A549 (cell line): ENCODE measurements at regions not wholly inside any gene's neighbourhood (a gene's known extent, or its start where the extent isn't known, plus 50 kb on each side); places are given as distances from the start of the nearest gene placed in this dataset.

ENCODE experiments used
- ATAC-seq, 2 experiments: fragments of 200-7000 bp in 1 of 2; fragments of >200 bp in 1 of 2; cut with Nextera tagmentation in 1 of 2; cut with Tn5 transposase in 1 of 2; 3 replicates each; pipeline versions ENCODE4 v1.8.0 to v1.9.1; 2018 to 2020; ENCODE audit warnings: mild to moderate bottlenecking in 1 of 2, moderate library complexity in 1 of 2
- CTCF ChIA-PET: fragments of 300-600 bp; sonication (Branson Sonifier 250); formaldehyde crosslinking; extraction: SDS; loops from one replicate; lab custom pipeline; 2021; ENCODE audit warnings: antibody characterized with exemption, inconsistent platforms; lab: Yijun Ruan, JAX
- POLR2A ChIA-PET: fragments of 350-600 bp; formaldehyde crosslinking; extraction: SDS; loops from one replicate; lab custom pipeline; 2021; ENCODE audit warnings: antibody characterized with exemption, inconsistent platforms; lab: Yijun Ruan, JAX
- DNase-seq, 2 experiments: peaks; one replicate each; pipeline versions ENCODE4 v3.0.0 to v3.0.0-alpha.2; 2011 to 2016; ENCODE audit warnings: low read depth in 1 of 2, low spot score in 1 of 2
- FAIRE-seq: peaks from 2 replicates; lab custom pipeline; 2011; peaks lifted over from hg19 to GRCh38; lab: Jason Lieb, UNC
- H3K27ac ChIP-seq, 2 experiments: fragments of >200 bp; sonication (Bioruptor Twin); formaldehyde crosslinking; 3 replicates each; pipeline ENCODE4 v1.5.1; 2016 to 2017
- H3K4me1 ChIP-seq: fragments of >200 bp; sonication (Bioruptor Twin); formaldehyde crosslinking; 3 replicates; pipeline ENCODE4 v1.6.1; 2016
- H3K4me2 ChIP-seq: fragments of >200 bp; sonication (Bioruptor Twin); formaldehyde crosslinking; 3 replicates; pipeline ENCODE4 v1.6.1; 2016
- H3K4me3 ChIP-seq: fragments of >200 bp; sonication (Bioruptor Twin); formaldehyde crosslinking; 3 replicates; pipeline ENCODE4 v1.5.1; 2016
- H3K9me3 ChIP-seq: fragments of >200 bp; sonication (Bioruptor Twin); formaldehyde crosslinking; 3 replicates; pipeline ENCODE4 v1.6.1; 2016
- BHLHE40 ChIP-seq: IDR thresholded peaks from 2 replicates; pipeline ENCODE4 v1.6.1; 2012; ENCODE audit warnings: low read depth, low read length, inconsistent platforms
- CBX2 ChIP-seq: fragments of 200-600 bp; sonication (generic); IDR thresholded peaks from 2 replicates; pipeline ENCODE4 v1.6.1; 2016; ENCODE audit warnings: low read depth, mild to moderate bottlenecking, borderline replicate concordance
- EHF ChIP-seq: fragments of 250-450 bp; sonication (Bioruptor Pico); IDR thresholded peaks from 2 replicates; pipeline ENCODE4 v1.5.0; 2020; ENCODE audit warnings: mild to moderate bottlenecking
- GATA3 ChIP-seq: IDR thresholded peaks from 2 replicates; pipeline ENCODE4 v1.6.1; 2012; ENCODE audit warnings: borderline replicate concordance
- KDM5A ChIP-seq: fragments of 200-600 bp; sonication (generic); IDR thresholded peaks from 2 replicates; pipeline ENCODE4 v1.6.1; 2016; ENCODE audit warnings: antibody characterized with exemption, mild to moderate bottlenecking
- NFE2L2 ChIP-seq: fragments of 150-350 bp; conservative IDR thresholded peaks from 2 replicates; pipeline ENCODE4 v1.6.1; 2014; ENCODE audit warnings: low read length
- NPAS2 ChIP-seq: fragments of 250-450 bp; sonication (Bioruptor Pico); IDR thresholded peaks from 2 replicates; pipeline ENCODE4 v1.8.0; 2022; ENCODE audit warnings: mild to moderate bottlenecking, moderate library complexity, borderline replicate concordance
- SMC3 ChIP-seq: fragments of >200 bp; sonication (Bioruptor Twin); formaldehyde crosslinking; IDR thresholded peaks from 3 replicates; pipeline ENCODE4 v1.6.1; 2018; ENCODE audit warnings: inconsistent platforms
- SREBF2 ChIP-seq: fragments of 450-650 bp; IDR thresholded peaks from 2 replicates; pipeline ENCODE4 v1.6.1; 2014; ENCODE audit warnings: mild to moderate bottlenecking, moderate library complexity
- WGBS: methylation state at CpG from one replicate; pipeline ENCODE4 v1.1.6; 2017; ENCODE audit errors: missing lambda C conversion rate; 5-methylcytosine and 5-hydroxymethylcytosine counted together
- TF ChIP-seq, protein P1 (sequence below): fragments of >200 bp; sonication (Bioruptor Twin); formaldehyde crosslinking; IDR thresholded peaks from 3 replicates; pipeline ENCODE4 v1.5.1; 2016
- TF ChIP-seq, protein P2 (sequence below): IDR thresholded peaks from 2 replicates; pipeline ENCODE4 v1.6.1; 2012
- TF ChIP-seq, protein P3 (sequence below): fragments of 450-650 bp; IDR thresholded peaks from 2 replicates; pipeline ENCODE4 v1.6.1; 2014; ENCODE audit warnings: antibody characterized with exemption
- TF ChIP-seq, protein P4 (sequence below): IDR thresholded peaks from 2 replicates; pipeline ENCODE4 v1.6.1; 2012; ENCODE audit warnings: low read depth, borderline replicate concordance
- TF ChIP-seq, protein P5 (sequence below): fragments of >200 bp; sonication (Bioruptor Twin); formaldehyde crosslinking; IDR thresholded peaks from 2 replicates; pipeline ENCODE4 v1.6.1; 2016

DNA sequence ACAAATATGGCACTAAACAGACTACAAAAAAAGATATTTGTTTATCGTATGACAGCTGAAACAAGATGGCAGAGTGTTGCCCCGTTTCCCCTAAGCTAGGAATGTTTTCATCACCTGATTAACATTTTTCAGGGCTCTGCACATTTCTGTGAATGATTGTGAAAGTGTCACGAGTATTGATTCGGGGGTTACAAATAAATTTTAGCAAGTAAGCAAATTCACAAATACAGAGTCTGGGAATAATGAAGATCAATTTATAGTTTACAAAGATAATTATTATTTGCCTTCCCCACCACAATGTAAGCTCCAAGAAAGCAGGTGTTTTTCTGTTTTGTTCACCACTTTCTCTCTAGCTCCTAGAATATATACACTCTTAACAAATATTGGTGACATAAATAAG lies 361.2 kb upstream of the ERCC4 start (continued):
- no peak for TF ChIP-seq NPAS2
- no peak for TF ChIP-seq SREBF2
- TF ChIP-seq NFE2L2, result no peak

DNA sequence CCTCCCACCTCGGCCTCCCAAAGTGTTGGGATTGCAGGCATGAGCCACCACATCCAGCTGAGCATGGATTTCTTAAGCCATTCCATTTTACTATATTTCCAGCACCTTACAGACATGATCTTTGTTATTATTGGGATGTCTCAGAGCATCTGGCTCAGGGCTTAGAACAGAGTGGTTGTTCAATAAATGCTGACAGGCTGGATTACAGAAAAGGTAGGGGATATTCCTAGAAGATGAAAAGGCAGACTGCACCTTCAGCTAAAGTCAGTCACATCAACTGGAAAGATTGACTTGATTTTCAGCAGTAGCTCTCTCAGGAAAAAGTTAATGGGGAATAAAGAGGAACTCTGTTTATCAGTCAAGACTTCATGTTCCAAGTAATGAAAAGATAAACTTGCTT lies 360.3 kb upstream of the ERCC4 start:
- POLR2A ChIA-PET, result no interaction called here
- WGBS, result 0% methylated on average over 1 of the region's 1 CpG
- Histone ChIP-seq H3K4me2 (no peak overlapping the region), H3K9me3 (no peaks in the 10 kb centered on the region), H3K27ac (no peak overlapping the region), H3K4me1 (no peaks in the 10 kb centered on the region), H3K4me3 (no peak overlapping the region)
- DNase-seq (no peak), FAIRE-seq (no peak), ATAC-seq (no peak)
- CTCF ChIA-PET, result interaction anchor here (0.9 to 1.5 kb wide), 2 partner anchors 12 to 42 kb away, joined by 3 read pairs; no protein-coding TSS in a partner anchor
- TF ChIP-seq CBX2 (no peak), SMC3 (no peak), GATA3 (no peak), BHLHE40 (no peak), EHF (CRISPR knock-in tag) (no peak)
- TF ChIP-seq, protein P1, sequence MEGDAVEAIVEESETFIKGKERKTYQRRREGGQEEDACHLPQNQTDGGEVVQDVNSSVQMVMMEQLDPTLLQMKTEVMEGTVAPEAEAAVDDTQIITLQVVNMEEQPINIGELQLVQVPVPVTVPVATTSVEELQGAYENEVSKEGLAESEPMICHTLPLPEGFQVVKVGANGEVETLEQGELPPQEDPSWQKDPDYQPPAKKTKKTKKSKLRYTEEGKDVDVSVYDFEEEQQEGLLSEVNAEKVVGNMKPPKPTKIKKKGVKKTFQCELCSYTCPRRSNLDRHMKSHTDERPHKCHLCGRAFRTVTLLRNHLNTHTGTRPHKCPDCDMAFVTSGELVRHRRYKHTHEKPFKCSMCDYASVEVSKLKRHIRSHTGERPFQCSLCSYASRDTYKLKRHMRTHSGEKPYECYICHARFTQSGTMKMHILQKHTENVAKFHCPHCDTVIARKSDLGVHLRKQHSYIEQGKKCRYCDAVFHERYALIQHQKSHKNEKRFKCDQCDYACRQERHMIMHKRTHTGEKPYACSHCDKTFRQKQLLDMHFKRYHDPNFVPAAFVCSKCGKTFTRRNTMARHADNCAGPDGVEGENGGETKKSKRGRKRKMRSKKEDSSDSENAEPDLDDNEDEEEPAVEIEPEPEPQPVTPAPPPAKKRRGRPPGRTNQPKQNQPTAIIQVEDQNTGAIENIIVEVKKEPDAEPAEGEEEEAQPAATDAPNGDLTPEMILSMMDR, result no peak

DNA sequence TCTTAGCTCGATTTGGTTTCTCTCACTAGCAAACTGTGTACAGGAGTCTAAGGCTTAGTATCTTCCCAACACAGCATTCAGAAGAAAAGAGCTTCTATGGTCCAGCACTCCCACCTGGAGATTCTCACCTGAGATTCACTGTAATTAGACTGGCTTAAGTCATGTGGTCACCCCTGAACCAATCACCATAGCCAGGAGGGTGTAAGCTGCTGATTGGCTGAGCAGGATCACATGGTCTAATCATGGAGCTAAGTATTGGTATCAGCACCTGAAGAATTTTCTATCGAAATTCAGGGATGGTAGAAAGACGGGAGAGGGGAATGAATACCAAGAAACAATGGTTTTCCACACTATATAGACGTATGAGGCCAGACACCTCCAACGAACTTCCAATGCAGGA lies 359.8 kb upstream of the ERCC4 start:
- CTCF ChIA-PET, result interaction anchor here (0.9 to 1.5 kb wide), 2 partner anchors 12 to 42 kb away, joined by 3 read pairs; no protein-coding TSS in a partner anchor

More for the DNA sequence above, 359.8 kb upstream of the ERCC4 start:
- no peak overlapping the region for H3K4me3 ChIP-seq
- no peaks in the 10 kb centered on the region for H3K4me1 ChIP-seq
- no peak overlapping the region for H3K27ac ChIP-seq
- no peak for FAIRE-seq
- H3K4me2 ChIP-seq, result no peak overlapping the region
- no peak for ATAC-seq
- POLR2A ChIA-PET, result no interaction called here
- DNase-seq, result no peak
- H3K9me3 ChIP-seq, result no peaks in the 10 kb centered on the region
- TF ChIP-seq, protein P2, sequence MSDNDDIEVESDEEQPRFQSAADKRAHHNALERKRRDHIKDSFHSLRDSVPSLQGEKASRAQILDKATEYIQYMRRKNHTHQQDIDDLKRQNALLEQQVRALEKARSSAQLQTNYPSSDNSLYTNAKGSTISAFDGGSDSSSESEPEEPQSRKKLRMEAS, result no peak
- TF ChIP-seq, protein P1, result no peak
- TF ChIP-seq, protein P3, sequence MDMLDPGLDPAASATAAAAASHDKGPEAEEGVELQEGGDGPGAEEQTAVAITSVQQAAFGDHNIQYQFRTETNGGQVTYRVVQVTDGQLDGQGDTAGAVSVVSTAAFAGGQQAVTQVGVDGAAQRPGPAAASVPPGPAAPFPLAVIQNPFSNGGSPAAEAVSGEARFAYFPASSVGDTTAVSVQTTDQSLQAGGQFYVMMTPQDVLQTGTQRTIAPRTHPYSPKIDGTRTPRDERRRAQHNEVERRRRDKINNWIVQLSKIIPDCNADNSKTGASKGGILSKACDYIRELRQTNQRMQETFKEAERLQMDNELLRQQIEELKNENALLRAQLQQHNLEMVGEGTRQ, result peak; percentile 54; the same call in 1 of the 2 replicates
- TF ChIP-seq, protein P4, sequence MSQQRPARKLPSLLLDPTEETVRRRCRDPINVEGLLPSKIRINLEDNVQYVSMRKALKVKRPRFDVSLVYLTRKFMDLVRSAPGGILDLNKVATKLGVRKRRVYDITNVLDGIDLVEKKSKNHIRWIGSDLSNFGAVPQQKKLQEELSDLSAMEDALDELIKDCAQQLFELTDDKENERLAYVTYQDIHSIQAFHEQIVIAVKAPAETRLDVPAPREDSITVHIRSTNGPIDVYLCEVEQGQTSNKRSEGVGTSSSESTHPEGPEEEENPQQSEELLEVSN, result no peak
- TF ChIP-seq, protein P5, sequence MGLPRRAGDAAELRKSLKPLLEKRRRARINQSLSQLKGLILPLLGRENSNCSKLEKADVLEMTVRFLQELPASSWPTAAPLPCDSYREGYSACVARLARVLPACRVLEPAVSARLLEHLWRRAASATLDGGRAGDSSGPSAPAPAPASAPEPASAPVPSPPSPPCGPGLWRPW, result no peak
- no peak for TF ChIP-seq KDM5A
- TF ChIP-seq, all 56 proteins: peak for 1
- 1% methylated on average over 5 of the region's 5 CpGs for WGBS
